Mesodermal cell (in vitro differentiated cells): ENCODE measurements at regions not wholly inside any gene's neighbourhood (a gene's known extent, or its start where the extent isn't known, plus 50 kb on each side); places are given as distances from the start of the nearest gene placed in this dataset.
A peak's percentile ranks its signal among the peaks of the same experiment; 100 is the strongest.
"Not testable (repeated sequence)": the region's sequence is repeated elsewhere in the genome, so short reads cannot be mapped to it uniquely, and the experiment has no call there.

ENCODE experiments used
- H3K27ac ChIP-seq: 2 replicates; pipeline ENCODE4 v1.7.0; 2013; ENCODE audit warnings: mild to moderate bottlenecking, low read depth, low read length, moderate library complexity; ENCODE audit not compliant: severe bottlenecking
- H3K36me3 ChIP-seq: 2 replicates; pipeline ENCODE4 v1.7.1; 2013; ENCODE audit warnings: mild to moderate bottlenecking, low read length, moderate library complexity; ENCODE audit not compliant: control insufficient read depth, insufficient read depth
- H3K4me1 ChIP-seq: one replicate; pipeline ENCODE4 v1.7.1; 2013; ENCODE audit warnings: mild to moderate bottlenecking, low read length; ENCODE audit not compliant: insufficient read depth, control insufficient read depth, poor library complexity, severe bottlenecking
- H3K4me3 ChIP-seq: 2 replicates; pipeline ENCODE4 v1.7.0; 2013; ENCODE audit warnings: low read length, control low read depth, mild to moderate bottlenecking; ENCODE audit not compliant: insufficient read depth, poor library complexity, severe bottlenecking; ENCODE audit errors: extremely low read depth
- H3K9me3 ChIP-seq: 2 replicates; pipeline ENCODE4 v1.7.1; 2013; ENCODE audit warnings: mild to moderate bottlenecking, low read length, moderate library complexity; ENCODE audit not compliant: control insufficient read depth
- WGBS, 2 experiments: methylation state at CpG; one replicate each; pipeline ENCODE4 v1.1.5; 2013; ENCODE audit warnings: missing lambda C conversion rate in 2 of 2; ENCODE audit not compliant: insufficient coverage in 2 of 2; 5-methylcytosine and 5-hydroxymethylcytosine counted together

- H3K9me3 ChIP-seq: no peaks in the 10 kb centered on the region
- no peak overlapping the region for H3K4me3 ChIP-seq
- no peak overlapping the region for H3K27ac ChIP-seq
- 86 to 100% methylated on average over 1 of the region's 5 CpGs for WGBS, 2 experiments
- no peaks in the 10 kb centered on the region for H3K4me1 ChIP-seq
- H3K36me3 ChIP-seq: no peaks in the 10 kb centered on the region
Observed at GRCh38 chr14:26319139-26319864, 278.5 kb downstream of the NOVA1 start.

GRCh38 chr14:26304056-26304455 is 293.8 kb downstream of the NOVA1 start:
- Histone ChIP-seq H3K36me3 (no peaks in the 10 kb centered on the region), H3K27ac (no peak overlapping the region), H3K4me1 (no peaks in the 10 kb centered on the region), H3K9me3 (no peaks in the 10 kb centered on the region), H3K4me3 (no peak overlapping the region)

- 80% methylated on average over 3 of the region's 3 CpGs; no CpG with 5 or more reads in 1 of the 2 experiments for WGBS, 2 experiments
- Histone ChIP-seq H3K9me3 (no peaks in the 10 kb centered on the region), H3K4me3 (no peak overlapping the region), H3K36me3 (no peaks in the 10 kb centered on the region), H3K4me1 (no peaks in the 10 kb centered on the region), H3K27ac (no peak overlapping the region)
Observed at GRCh38 chr14:26293909-26294308, 303.9 kb downstream of the NOVA1 start.

GRCh38 chr14:26289891-26290486 is 307.8 kb downstream of the NOVA1 start:
- peaks cover 11% of the 10 kb centered on the region for H3K4me1 ChIP-seq
- WGBS, 2 experiments: 100% methylated on average over 1 of the region's 4 CpGs; no CpG with 5 or more reads in 1 of the 2 experiments
- H3K9me3 ChIP-seq: no peaks in the 10 kb centered on the region
- no peaks in the 10 kb centered on the region for H3K36me3 ChIP-seq
- no peak overlapping the region for H3K4me3 ChIP-seq
- no peak overlapping the region for H3K27ac ChIP-seq

- H3K36me3 ChIP-seq: no peaks in the 10 kb centered on the region
- WGBS, 2 experiments: no CpG with 5 or more reads among the region's 1 CpG
Observed at GRCh38 chr14:26286913-26287205, 311.0 kb downstream of the NOVA1 start.

GRCh38 chr14:26286081-26286912 is 311.5 kb downstream of the NOVA1 start:
- H3K27ac ChIP-seq: peak overlapping the region; percentile 43
- 82 to 95% methylated on average over 4 of the region's 9 CpGs for WGBS, 2 experiments
- no peak overlapping the region for H3K4me3 ChIP-seq
- H3K36me3 ChIP-seq: no peaks in the 10 kb centered on the region
- no peaks in the 10 kb centered on the region for H3K9me3 ChIP-seq
- H3K4me1 ChIP-seq: peaks cover 16% of the 10 kb centered on the region

More at GRCh38 chr14:26286913-26287205, 311.0 kb downstream of the NOVA1 start:
- Histone ChIP-seq H3K4me1 (peaks cover 11% of the 10 kb centered on the region), H3K9me3 (no peaks in the 10 kb centered on the region), H3K4me3 (no peak overlapping the region), H3K27ac (peak overlapping the region; percentile 43)

- 87 to 92% methylated on average over 2 of the region's 2 CpGs for WGBS, 2 experiments
- Histone ChIP-seq H3K9me3 (no peaks in the 10 kb centered on the region), H3K36me3 (no peaks in the 10 kb centered on the region), H3K4me1 (peaks cover 17% of the 10 kb centered on the region), H3K4me3 (no peak overlapping the region), H3K27ac (no peak overlapping the region)
Observed at GRCh38 chr14:26282578-26282977, 315.3 kb downstream of the NOVA1 start.

- 80 to 100% methylated on average over 1 of the region's 5 CpGs for WGBS, 2 experiments
- not testable (repeated sequence) for H3K9me3 ChIP-seq, H3K27ac ChIP-seq
Observed at GRCh38 chr14:26282011-26282410, 315.8 kb downstream of the NOVA1 start.

GRCh38 chr14:26281280-26281998 is 316.4 kb downstream of the NOVA1 start:
- Histone ChIP-seq H3K27ac (no peak overlapping the region), H3K36me3 (no peaks in the 10 kb centered on the region), H3K9me3 (no peaks in the 10 kb centered on the region), H3K4me1 (peaks cover 12% of the 10 kb centered on the region), H3K4me3 (no peak overlapping the region)
- WGBS, 2 experiments: 82% methylated on average over 2 of the region's 5 CpGs; no CpG with 5 or more reads in 1 of the 2 experiments

More at GRCh38 chr14:26282011-26282410, 315.8 kb downstream of the NOVA1 start:
- H3K4me1 ChIP-seq: peaks cover 17% of the 10 kb centered on the region
- H3K4me3 ChIP-seq, H3K36me3 ChIP-seq: not testable (repeated sequence)

GRCh38 chr14:26276757-26277156 is 321.1 kb downstream of the NOVA1 start:
- Histone ChIP-seq H3K27ac (no peak overlapping the region), H3K36me3 (no peaks in the 10 kb centered on the region), H3K4me3 (no peak overlapping the region), H3K9me3 (no peaks in the 10 kb centered on the region), H3K4me1 (peaks cover 5% of the 10 kb centered on the region)
- 64% methylated on average over 1 of the region's 2 CpGs; no CpG with 5 or more reads in 1 of the 2 experiments for WGBS, 2 experiments
